Fibroblast of lung (primary cell): ENCODE measurements at regions not wholly inside any gene's neighbourhood (a gene's known extent, or its start where the extent isn't known, plus 50 kb on each side); places are given as distances from the start of the nearest gene placed in this dataset.

ENCODE experiments used
- CTCF ChIP-seq, 2 donors: IDR thresholded peaks in 1 of 2; conservative IDR thresholded peaks in 1 of 2; 1 replicate in 1 of 2; 2 replicates in 1 of 2; pipeline ENCODE4 v1.5.1; 2011 to 2012; ENCODE audit warnings: low read length in 2 of 2, control low read depth in 1 of 2, inconsistent platforms in 1 of 2, low read depth in 1 of 2, mild to moderate bottlenecking in 1 of 2
- EZH2 ChIP-seq: IDR thresholded peaks from 2 replicates; pipeline ENCODE4 v1.5.1; 2012; ENCODE audit warnings: low read length, control low read depth, mild to moderate bottlenecking; ENCODE audit errors: missing control alignments

GRCh38 chr21:41011098-41011731 is 156.7 kb upstream of the BACE2 start:
- TF ChIP-seq EZH2 (no peak), CTCF (conservative IDR thresholded peaks at IDR 0.05 in 1 of 2, IDR thresholded peaks at IDR 0.05 in 1 of 2; ENCODE audit: low read depth in 1 of 2, low read length in 2 of 2) (no peak)
